ENCODE measurements at regions not wholly inside any gene's neighbourhood (a gene's known extent, or its start where the extent isn't known, plus 50 kb on each side); places are given as distances from the start of the nearest gene placed in this dataset.

DNA sequence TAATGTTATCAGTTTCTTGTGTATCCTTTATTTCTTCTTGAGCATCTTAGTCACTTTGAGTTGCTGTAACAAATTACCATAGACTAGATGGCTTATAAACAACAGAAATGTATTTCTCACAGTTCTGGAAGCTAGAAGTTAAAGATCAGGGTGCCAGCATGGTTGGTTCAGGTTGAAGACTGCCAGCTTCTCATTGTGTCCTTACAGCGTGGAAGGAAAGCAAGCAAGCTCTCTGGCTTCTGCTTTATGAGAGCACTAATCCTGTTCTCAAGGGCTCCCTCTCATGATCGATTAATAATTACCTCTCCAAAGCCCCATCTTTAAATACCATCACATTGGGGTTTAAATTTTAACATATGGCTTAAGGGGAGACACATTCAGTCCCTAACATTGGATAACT lies 497.2 kb downstream of the RAPGEF2 start:
- no peak overlapping the region for H3K4me3 ChIP-seq (ENCODE audit: low read depth, low read length, poor library complexity, severe bottlenecking)
- H3K27ac ChIP-seq (ENCODE audit: low read depth, low read length, poor library complexity, severe bottlenecking), result no peak overlapping the region
- no TSS peak for BruUV-seq (replicated peaks)
- no peak for TF ChIP-seq EZH2 (IDR thresholded peaks at IDR 0.05; ENCODE audit: borderline replicate concordance, low read depth, low read length, poor library complexity, severe bottlenecking)
- TF ChIP-seq, protein P1, sequence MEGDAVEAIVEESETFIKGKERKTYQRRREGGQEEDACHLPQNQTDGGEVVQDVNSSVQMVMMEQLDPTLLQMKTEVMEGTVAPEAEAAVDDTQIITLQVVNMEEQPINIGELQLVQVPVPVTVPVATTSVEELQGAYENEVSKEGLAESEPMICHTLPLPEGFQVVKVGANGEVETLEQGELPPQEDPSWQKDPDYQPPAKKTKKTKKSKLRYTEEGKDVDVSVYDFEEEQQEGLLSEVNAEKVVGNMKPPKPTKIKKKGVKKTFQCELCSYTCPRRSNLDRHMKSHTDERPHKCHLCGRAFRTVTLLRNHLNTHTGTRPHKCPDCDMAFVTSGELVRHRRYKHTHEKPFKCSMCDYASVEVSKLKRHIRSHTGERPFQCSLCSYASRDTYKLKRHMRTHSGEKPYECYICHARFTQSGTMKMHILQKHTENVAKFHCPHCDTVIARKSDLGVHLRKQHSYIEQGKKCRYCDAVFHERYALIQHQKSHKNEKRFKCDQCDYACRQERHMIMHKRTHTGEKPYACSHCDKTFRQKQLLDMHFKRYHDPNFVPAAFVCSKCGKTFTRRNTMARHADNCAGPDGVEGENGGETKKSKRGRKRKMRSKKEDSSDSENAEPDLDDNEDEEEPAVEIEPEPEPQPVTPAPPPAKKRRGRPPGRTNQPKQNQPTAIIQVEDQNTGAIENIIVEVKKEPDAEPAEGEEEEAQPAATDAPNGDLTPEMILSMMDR (conservative IDR thresholded peaks at IDR 0.05; ENCODE audit: low read depth, low read length), result no peak
- no peaks in the 10 kb centered on the region for H3K9me3 ChIP-seq (ENCODE audit: low read depth, low read length, poor library complexity, severe bottlenecking)
- ChIA-PET POLR2A (ENCODE audit: low non-redundant PET) (interaction anchor here (0.6 kb wide), 1 partner anchor 114 kb away, joined by 3 read pairs; no protein-coding TSS in a partner anchor), CTCF (no interaction called here)
- H3K27me3 ChIP-seq (replicated peaks; ENCODE audit: insufficient read depth, low read depth, low read length, poor library complexity), result no peaks in the 10 kb centered on the region
- intact Hi-C loops (cut with micrococcal nuclease; ENCODE audit: unreplicated experiment), result loop anchor here (10.0 kb wide), 1 partner anchor 1345 kb away; no protein-coding TSS in a partner anchor
- DNase-seq (ENCODE audit: low spot score), result no peak
- H3K4me1 ChIP-seq (ENCODE audit: insufficient read depth, low read length, poor library complexity, severe bottlenecking), result no peaks in the 10 kb centered on the region
- H3K36me3 ChIP-seq (ENCODE audit: insufficient read depth, low read length, poor library complexity, severe bottlenecking), result no peaks in the 10 kb centered on the region

- BruUV-seq (replicated peaks), result no TSS peak
- intact Hi-C loops (cut with micrococcal nuclease; ENCODE audit: unreplicated experiment), result loop anchor here (5.0 to 10.0 kb wide), 3 partner anchors 117 to 1350 kb away; no protein-coding TSS in a partner anchor
- TF ChIP-seq, protein P1 (conservative IDR thresholded peaks at IDR 0.05; ENCODE audit: low read depth, low read length), result no peak
- TF ChIP-seq EZH2 (IDR thresholded peaks at IDR 0.05; ENCODE audit: borderline replicate concordance, low read depth, low read length, poor library complexity, severe bottlenecking), result no peak
- DNase-seq (ENCODE audit: low spot score), result no peak
- Histone ChIP-seq H3K36me3 (ENCODE audit: insufficient read depth, low read length, poor library complexity, severe bottlenecking) (no peaks in the 10 kb centered on the region), H3K4me1 (ENCODE audit: insufficient read depth, low read length, poor library complexity, severe bottlenecking) (peaks cover 14% of the 10 kb centered on the region), H3K27me3 (replicated peaks; ENCODE audit: insufficient read depth, low read depth, low read length, poor library complexity) (no peaks in the 10 kb centered on the region), H3K9me3 (ENCODE audit: low read depth, low read length, poor library complexity, severe bottlenecking) (no peaks in the 10 kb centered on the region), H3K4me3 (ENCODE audit: low read depth, low read length, poor library complexity, severe bottlenecking) (no peak overlapping the region), H3K27ac (ENCODE audit: low read depth, low read length, poor library complexity, severe bottlenecking) (no peak overlapping the region)
- POLR2A ChIA-PET (ENCODE audit: low non-redundant PET), result no interaction called here
- CTCF ChIA-PET, result no interaction called here
These were observed 501.9 kb downstream of the RAPGEF2 start for GRCh38 chr4:159604781-159605180.

DNA sequence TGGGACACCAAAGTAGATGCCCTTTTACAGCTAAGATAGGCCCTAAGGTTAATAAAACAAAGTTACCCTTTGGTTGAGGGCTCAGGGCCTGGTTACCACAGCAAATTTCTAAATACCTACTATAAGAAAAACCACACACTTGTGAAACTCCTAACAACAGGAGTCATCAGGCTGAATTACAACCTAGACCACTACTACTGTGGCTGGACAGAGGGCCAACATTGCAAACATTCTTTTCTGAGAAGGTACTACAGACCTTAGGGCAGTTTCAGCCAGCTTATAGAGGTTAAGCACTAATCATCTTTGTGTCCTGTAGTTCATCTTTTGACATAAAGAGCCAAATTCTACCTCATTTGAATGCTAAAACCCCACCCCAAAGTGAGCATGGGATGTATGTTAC lies 504.0 kb downstream of the RAPGEF2 start:
- H3K27me3 ChIP-seq (replicated peaks; ENCODE audit: insufficient read depth, low read depth, low read length, poor library complexity), result no peaks in the 10 kb centered on the region
- H3K9me3 ChIP-seq (ENCODE audit: low read depth, low read length, poor library complexity, severe bottlenecking), result no peaks in the 10 kb centered on the region
- no peak overlapping the region for H3K27ac ChIP-seq (ENCODE audit: low read depth, low read length, poor library complexity, severe bottlenecking)
- CTCF ChIA-PET, result no interaction called here
- BruUV-seq (replicated peaks), result no TSS peak
- H3K36me3 ChIP-seq (ENCODE audit: insufficient read depth, low read length, poor library complexity, severe bottlenecking), result no peaks in the 10 kb centered on the region
- intact Hi-C loops (cut with micrococcal nuclease; ENCODE audit: unreplicated experiment), result loop anchor here (5.0 to 10.0 kb wide), 3 partner anchors 120 to 1352 kb away; no protein-coding TSS in a partner anchor
- no peak for DNase-seq (ENCODE audit: low spot score)
- TF ChIP-seq, protein P1 (conservative IDR thresholded peaks at IDR 0.05; ENCODE audit: low read depth, low read length), result no peak
- no peak for TF ChIP-seq EZH2 (IDR thresholded peaks at IDR 0.05; ENCODE audit: borderline replicate concordance, low read depth, low read length, poor library complexity, severe bottlenecking)
- POLR2A ChIA-PET (ENCODE audit: low non-redundant PET), result no interaction called here
- H3K4me1 ChIP-seq (ENCODE audit: insufficient read depth, low read length, poor library complexity, severe bottlenecking), result peaks cover 14% of the 10 kb centered on the region
- H3K4me3 ChIP-seq (ENCODE audit: low read depth, low read length, poor library complexity, severe bottlenecking), result no peak overlapping the region

Data from A673 (cell line).